GM21619 (cell line): ENCODE measurements at regions not wholly inside any gene's neighbourhood (a gene's known extent, or its start where the extent isn't known, plus 50 kb on each side); places are given as distances from the start of the nearest gene placed in this dataset.

Experiments
- ATAC-seq: cut with Tn5 transposase; IDR thresholded peaks from one replicate; pipeline ENCODE4 v1.9.1; 2021; ENCODE audit not compliant: unreplicated experiment

DNA sequence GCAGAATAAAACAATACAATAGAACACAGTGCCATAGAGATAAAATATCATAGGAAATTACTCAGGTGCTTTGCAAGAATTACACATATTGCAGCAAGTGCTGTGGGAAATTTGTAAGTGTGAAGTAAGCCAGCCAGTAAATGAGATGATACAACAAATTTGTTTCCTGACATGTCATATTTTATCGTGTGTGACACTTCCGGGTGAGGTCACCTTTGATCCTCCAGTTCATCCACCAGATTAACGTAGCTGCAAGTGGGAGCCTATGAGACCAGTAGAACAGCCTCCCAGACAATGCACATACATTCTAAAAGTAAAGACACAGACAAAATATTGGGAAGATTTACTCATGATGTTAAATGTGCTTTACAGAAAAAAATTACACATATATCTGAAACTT lies 72.2 kb downstream of the PRDM9 start:
- ATAC-seq = no peak

GRCh38 chr5:23583081-23583480 lies 75.7 kb downstream of the PRDM9 start:
- ATAC-seq = no peak

DNA sequence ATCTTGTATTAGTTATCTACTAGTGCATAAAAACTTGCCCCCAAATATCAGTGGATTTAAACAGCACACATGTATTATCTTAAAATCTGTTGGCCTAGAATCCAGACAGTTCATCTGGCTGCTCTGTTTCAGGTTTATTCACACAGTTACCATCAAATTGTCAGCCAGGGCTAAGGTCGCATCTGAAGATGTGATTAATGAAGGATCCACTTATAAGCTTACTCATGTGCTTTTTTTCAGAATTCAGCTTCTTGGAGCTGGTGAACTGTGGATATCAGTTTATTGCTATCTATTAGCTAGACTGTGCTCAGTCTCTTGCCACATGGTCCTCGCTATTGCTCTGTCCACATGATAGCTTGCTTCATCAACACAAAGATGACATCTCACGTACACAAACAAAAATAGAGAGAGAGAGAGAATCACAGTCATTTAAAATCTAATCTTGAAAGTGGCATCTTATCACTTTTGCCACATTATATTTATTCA lies 81.5 kb downstream of the PRDM9 start:
- ATAC-seq = no peak

DNA sequence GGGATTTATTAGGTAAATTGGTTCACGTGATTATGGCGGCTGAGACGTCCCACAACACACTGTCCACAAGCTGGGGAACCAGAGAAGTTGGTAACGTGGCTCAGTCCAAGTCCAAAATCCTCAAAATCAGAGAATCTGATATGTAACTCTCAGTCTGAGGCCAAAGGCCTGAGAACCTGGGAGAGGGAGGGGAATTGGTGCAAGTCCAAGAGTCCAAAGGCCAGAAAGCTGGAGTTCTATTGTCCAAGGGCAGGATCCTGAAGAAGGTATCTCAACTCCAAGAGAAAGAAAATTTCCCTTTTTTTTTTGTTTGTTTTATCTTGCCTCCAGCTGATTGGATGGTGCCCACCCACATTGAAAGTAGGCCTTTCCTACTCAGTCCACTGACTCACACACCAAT lies 83.8 kb downstream of the PRDM9 start:
- no peak for ATAC-seq

- no peak for ATAC-seq
These were observed 99.5 kb downstream of the PRDM9 start for GRCh38 chr5:23606927-23607326.

DNA sequence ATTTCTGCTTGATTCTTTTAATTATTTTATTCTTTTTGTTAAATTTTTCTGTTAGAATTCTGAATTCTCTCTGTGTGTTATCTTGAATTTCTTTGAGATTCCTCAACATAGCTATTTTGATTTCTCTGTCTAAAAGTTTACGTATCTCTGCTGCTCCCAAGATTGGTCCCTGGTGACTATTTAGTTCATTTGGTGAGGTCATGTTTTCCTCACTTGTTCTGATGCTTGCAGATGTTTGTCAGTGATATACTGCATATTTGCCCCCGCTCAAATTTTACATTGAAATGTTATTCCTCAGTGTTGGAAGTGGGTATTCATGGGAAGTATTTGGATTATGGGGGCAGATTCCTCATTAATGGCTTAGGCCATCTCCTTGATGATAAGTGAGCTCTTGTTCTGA lies 105.3 kb downstream of the PRDM9 start:
- ATAC-seq = no peak

- ATAC-seq = no peak
These were observed 106.2 kb downstream of the PRDM9 start for GRCh38 chr5:23613566-23613965.

GRCh38 chr5:23614422-23614821 lies 107.0 kb downstream of the PRDM9 start:
- ATAC-seq = no peak

- no peak for ATAC-seq
These were observed 119.6 kb downstream of the PRDM9 start for GRCh38 chr5:23626961-23627360.

DNA sequence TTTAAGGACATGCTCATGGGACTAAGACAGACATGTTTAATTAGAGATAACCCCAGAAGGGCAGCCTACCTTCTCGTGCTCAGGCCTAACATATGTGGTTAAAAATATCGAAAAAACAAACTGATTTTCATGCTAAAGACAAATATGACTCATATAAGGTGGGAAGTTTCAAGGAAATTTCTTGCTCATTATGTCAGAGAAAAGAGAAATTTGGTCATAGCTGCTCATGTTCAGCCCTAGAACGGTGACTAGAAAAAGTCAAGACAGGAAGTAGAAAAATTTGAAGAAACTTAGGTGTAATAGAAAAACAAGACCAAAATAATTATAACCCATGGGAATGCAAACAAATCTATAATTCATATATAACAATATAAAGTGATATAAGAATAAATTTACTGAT lies 120.6 kb downstream of the PRDM9 start:
- ATAC-seq = no peak

GRCh38 chr5:23629396-23629795 lies 122.0 kb downstream of the PRDM9 start:
- ATAC-seq = no peak

GRCh38 chr5:23631302-23632045 lies 124.1 kb downstream of the PRDM9 start:
- no peak for ATAC-seq

DNA sequence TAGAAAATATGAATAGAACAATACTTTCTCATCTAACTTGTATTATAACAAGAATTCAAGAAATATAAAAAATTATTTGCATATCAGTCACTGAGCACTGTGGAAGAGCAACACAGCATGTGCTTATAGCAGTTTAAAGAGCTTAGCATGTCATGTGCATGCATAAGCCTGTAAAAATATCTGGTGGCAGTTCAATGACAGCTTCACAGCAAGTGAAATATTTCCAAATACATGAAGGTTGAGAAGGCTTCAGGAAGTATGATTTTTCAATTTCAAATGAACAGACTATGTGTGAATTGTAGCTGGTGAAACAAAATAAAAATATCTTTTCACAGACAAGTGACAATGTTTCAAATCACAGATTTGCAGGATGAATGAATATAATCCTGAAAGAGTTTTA lies 128.5 kb downstream of the PRDM9 start:
- ATAC-seq = no peak

- ATAC-seq = no peak
These were observed 131.9 kb downstream of the PRDM9 start for GRCh38 chr5:23639326-23639725.

GRCh38 chr5:23648656-23649055 lies 141.2 kb downstream of the PRDM9 start:
- ATAC-seq = no peak

GRCh38 chr5:23649594-23649993 lies 142.2 kb downstream of the PRDM9 start:
- no peak for ATAC-seq

DNA sequence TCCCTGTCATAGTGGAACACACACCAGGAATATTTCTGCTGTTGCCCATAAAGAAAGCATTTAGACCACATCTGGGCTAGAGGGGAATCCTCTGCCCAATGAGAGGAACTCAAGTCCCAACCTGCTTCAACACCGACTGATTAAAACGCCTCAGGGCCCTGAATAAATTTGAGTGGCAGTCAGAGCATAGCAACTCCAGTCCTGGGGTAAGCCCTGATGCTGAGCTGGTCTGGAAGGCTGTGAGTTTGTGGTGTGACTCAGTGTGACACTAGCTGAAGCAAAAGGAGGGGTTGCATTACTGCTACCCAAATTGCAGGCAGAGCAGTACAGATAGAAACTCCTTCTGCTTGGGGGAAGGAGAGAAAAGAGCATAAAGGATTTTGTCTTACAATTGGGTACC lies 148.3 kb downstream of the PRDM9 start:
- ATAC-seq = no peak

DNA sequence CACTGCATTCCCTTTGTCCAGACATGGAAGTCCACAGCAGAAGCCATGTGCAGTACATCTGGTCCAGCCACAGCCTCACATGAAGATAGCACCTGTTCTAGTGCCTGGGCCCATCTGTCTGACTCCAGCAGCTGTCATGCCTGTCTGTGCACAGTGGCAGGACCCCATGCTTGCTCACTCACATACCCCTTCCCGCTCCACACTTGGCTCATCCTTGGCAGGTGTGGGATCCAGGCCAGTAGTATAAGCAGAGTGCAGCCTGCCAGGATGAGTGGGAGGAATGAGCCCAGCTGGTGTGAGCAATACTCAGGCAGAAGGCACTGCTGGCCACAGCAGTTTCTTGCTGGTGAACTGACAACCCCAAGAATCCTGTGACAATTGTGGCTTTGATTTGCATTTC lies 168.0 kb downstream of the PRDM9 start:
- no peak for ATAC-seq

GRCh38 chr5:23677996-23678395 lies 170.6 kb downstream of the PRDM9 start:
- no peak for ATAC-seq

DNA sequence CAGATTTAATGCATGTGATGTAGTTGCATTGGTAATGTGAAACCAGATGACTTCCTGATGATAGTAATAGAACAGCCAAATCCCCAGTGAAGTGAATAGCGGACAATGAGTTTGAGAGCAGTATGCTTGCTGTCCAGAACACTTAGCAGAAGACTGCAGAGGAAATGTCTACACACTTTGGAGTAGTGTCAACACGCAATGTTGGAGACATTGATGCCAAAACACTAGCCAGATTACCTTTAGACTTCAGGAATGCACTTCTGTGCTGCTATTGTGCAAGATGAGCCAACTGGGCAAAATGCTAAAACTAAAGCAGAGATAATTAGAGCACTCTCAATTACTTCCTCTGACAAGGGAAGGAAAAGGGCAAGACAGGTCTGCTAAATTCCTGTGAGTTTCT lies 176.7 kb downstream of the PRDM9 start:
- ATAC-seq = no peak

DNA sequence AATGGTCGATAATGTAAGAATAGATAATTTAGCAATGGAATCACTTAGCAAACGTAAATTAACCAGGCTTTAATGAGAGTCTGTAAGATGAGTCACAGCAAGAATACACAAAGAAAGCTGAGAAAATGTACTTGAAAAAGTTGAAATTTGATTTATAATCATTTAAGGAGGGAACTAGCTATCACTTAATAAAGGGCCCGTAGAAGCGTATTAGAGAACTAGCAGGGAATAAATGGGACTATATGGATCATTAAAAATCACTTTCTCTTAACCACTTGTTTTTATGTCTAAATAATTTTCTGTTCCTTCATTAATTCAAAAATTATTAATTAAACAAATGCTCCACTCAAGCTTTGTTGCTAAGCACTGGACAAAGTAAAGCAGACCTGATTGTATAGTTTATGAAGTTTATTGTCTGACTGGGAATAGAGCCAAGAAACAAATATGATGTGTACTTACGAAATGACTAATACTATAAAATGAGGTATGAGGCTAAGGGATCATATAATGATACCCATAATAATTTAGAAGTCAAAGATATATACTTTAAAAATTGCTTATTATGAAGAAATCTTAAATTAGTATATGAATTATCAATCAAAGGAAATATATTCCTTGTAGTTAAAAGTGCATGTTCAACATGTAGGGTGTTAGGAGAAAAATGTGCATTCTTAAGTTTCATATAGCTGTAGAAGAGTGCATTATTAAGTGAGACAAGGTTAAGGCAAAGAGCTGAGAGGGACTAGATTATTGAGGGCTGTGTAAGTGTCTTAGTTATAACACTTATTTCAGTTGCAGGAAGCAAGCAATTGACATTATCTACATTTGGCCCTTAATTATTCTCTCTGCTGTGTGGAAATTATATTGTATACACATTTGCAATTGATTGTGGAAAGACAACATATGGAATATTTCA lies 196.8 kb downstream of the PRDM9 start:
- no peak for ATAC-seq

DNA sequence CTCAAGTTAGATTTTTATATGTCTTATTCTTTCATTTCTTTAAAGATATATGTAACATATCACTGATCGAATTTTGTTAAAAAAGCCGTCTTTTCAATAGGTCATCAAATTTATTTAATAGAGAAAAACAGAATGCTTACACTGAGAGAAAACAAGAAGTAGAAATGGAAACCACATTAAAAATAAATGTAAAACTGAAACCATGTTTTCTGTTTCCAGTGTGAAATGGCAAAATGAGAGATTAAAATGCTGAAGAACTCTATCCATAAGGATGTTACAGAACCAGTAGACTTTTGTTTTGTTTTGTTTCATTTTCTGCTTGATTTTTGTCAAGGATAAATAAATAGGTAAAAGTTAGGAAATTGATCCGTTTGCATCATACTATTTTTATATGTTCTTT lies 210.1 kb downstream of the PRDM9 start:
- ATAC-seq = no peak
